ENCODE measurements at regions not wholly inside any gene's neighbourhood (a gene's known extent, or its start where the extent isn't known, plus 50 kb on each side); places are given as distances from the start of the nearest gene placed in this dataset.

DNA sequence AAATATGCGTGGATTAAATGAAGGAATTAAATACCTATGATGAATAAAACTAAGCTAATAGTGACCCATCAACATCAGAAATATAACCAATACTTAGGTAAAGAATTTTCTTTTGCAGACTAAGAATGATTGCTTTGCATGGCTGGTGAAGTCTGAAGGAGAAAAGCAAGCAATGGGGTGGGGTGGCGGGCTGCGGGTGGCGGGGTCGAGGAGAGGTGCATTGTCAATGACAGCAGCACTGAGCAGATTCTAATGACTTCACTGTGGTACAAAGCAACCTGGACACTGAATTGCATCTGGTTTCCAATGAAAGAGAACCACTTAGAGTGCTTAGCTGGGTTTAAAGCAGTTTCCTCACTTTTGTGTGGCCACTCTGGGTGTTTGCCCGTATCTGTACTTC lies 171.5 kb upstream of the IL12A start:
- TF ChIP-seq, protein P1, sequence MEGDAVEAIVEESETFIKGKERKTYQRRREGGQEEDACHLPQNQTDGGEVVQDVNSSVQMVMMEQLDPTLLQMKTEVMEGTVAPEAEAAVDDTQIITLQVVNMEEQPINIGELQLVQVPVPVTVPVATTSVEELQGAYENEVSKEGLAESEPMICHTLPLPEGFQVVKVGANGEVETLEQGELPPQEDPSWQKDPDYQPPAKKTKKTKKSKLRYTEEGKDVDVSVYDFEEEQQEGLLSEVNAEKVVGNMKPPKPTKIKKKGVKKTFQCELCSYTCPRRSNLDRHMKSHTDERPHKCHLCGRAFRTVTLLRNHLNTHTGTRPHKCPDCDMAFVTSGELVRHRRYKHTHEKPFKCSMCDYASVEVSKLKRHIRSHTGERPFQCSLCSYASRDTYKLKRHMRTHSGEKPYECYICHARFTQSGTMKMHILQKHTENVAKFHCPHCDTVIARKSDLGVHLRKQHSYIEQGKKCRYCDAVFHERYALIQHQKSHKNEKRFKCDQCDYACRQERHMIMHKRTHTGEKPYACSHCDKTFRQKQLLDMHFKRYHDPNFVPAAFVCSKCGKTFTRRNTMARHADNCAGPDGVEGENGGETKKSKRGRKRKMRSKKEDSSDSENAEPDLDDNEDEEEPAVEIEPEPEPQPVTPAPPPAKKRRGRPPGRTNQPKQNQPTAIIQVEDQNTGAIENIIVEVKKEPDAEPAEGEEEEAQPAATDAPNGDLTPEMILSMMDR (IDR thresholded peaks at IDR 0.05; ENCODE audit: insufficient read depth, low read depth, low read length), result no peak
- H3K4me3 ChIP-seq (ENCODE audit: low read depth, low read length), result no peak overlapping the region
- DNase-seq (ENCODE audit: low read depth), result no peak

DNA sequence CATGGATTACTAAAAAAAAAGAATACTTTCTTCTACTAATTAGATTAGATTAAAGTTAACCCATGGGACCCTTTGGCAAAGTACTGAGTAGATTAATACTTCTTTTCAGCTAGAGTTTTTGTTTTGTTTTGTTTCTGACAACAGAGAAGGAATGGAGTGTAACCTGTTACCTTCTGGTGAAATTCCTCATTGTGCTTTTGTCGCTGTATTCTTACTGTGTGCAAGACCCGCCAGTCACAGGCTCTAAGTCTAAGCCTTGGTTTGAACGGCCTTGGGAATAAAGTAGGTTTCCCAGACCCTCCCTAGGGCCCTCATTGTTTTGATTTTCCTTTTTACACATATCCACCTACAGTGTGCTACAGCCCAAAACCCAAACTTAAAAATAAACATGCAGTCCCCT lies 171.1 kb upstream of the IL12A start:
- TF ChIP-seq, protein P1 (IDR thresholded peaks at IDR 0.05; ENCODE audit: insufficient read depth, low read depth, low read length), result no peak
- H3K4me3 ChIP-seq (ENCODE audit: low read depth, low read length), result no peak overlapping the region
- DNase-seq (ENCODE audit: low read depth), result no peak

DNA sequence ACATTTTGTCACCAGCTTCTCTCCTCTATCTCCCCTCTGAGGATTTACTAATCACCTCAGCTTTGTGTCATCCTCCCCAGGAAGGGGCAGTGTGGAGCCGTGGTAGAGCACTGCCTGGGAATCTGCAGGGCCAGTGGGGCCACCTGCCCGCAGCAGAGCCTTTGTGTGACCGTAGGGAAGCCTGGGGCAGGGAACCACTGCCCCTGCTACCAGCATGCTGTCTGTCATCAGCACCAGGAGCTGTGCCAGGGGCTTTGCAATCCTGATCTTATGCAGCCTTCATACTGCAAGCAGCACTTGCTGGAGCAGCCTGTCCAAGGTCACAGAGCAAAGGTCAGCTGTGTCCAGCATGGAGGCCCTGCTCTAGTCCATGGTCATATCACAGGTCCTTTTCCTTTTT lies 170.2 kb upstream of the IL12A start:
- no peak overlapping the region for H3K4me3 ChIP-seq (ENCODE audit: low read depth, low read length)
- DNase-seq (ENCODE audit: low read depth), result no peak
- TF ChIP-seq, protein P1 (IDR thresholded peaks at IDR 0.05; ENCODE audit: insufficient read depth, low read depth, low read length), result peak; percentile 24

DNA sequence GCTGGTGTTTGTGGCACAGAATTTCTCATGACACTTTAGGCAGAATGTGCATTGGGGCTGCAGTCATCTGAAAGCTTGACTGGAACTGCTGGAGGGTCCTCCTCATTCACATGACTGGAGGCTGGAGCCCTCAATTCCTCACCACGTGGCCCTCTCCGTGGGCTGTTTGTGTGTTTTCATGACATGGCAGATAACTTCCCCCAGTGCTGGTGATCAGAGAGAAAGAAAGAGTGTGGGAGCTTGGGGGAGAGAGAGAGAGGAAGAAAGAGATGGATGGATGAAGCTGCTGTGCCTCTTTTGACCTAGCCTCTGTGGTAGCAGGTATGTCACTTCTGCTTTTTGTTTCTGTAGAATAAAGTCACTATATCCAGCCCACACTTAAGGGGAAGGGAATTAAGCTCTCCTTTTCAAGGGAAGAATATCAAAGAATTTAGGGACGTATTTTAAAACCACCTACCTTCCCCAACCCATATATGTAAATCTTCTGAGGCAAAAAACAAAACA lies 169.6 kb upstream of the IL12A start:
- TF ChIP-seq, protein P1 (IDR thresholded peaks at IDR 0.05; ENCODE audit: insufficient read depth, low read depth, low read length), result no peak
- DNase-seq (ENCODE audit: low read depth), result no peak
- H3K4me3 ChIP-seq (ENCODE audit: low read depth, low read length), result no peak overlapping the region

DNA sequence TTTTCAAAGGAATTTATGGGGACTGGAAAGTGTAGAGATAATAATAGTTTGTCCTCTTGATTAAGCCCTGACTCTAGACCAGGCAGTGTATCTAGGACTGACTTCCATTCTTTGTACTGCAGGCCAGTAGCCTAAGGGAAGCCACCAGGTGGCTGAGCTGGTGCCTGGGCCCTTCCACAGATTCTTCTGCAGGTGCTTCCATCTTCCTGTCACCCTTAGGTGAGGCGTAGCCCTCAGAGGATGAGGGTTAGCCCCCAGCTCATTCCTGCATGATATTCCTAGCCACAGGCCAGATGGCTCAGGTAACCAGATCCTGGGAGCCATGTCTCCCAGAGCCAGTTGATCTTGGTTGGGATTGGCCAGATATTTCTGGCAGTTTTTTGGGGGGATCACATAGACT lies 169.0 kb upstream of the IL12A start:
- TF ChIP-seq, protein P1 (IDR thresholded peaks at IDR 0.05; ENCODE audit: insufficient read depth, low read depth, low read length), result no peak
- DNase-seq (ENCODE audit: low read depth), result no peak
- no peak overlapping the region for H3K4me3 ChIP-seq (ENCODE audit: low read depth, low read length)

DNA sequence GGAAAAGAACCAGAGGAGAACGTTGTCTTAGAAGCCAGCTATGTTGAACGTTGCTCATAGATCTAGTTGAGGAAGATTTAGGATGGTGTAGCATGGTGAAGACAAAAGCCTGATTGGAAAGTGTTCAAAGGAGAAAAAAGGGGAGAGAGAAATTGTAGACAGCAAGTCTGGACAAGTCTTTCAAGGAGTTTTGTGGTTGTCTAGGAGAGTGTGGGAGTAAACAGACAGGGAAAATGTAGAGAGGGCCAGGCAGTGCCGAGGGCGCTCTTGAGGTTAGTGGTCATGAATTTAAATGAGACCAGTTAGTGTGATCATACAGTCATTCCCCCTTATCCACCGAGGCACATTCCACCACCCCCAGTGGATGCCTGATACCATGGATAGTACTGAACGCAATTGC lies 167.5 kb upstream of the IL12A start:
- TF ChIP-seq, protein P1 (IDR thresholded peaks at IDR 0.05; ENCODE audit: insufficient read depth, low read depth, low read length), result no peak
- H3K4me3 ChIP-seq (ENCODE audit: low read depth, low read length), result no peak overlapping the region
- DNase-seq (ENCODE audit: low read depth), result no peak

DNA sequence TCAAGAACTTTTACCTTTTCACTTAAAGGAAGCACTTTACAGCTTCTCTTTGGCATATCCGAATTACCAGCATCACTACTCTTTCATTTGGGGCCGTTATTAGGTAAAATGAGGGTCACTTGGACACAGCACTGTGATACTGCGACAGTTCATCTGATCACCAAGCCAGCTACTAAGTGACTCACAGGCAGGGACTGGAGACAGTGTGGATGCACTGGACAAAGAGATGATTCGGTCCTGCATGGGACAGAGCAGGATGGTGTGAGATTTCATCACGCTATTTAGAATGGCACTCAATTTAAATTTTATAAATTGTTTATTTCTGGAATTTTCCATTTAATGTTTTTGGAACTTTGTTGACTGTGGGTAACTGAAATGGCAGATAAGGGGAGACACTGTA lies 166.9 kb upstream of the IL12A start:
- TF ChIP-seq, protein P1 (IDR thresholded peaks at IDR 0.05; ENCODE audit: insufficient read depth, low read depth, low read length), result no peak
- H3K4me3 ChIP-seq (ENCODE audit: low read depth, low read length), result no peak overlapping the region
- DNase-seq (ENCODE audit: low read depth), result no peak
